ENCODE measurements at regions not wholly inside any gene's neighbourhood (a gene's known extent, or its start where the extent isn't known, plus 50 kb on each side); places are given as distances from the start of the nearest gene placed in this dataset.

GRCh38 chrX:34891391-34891790 is 51.2 kb upstream of the FAM47B start:
- no peaks in the 10 kb centered on the region for H3K36me3 ChIP-seq (ENCODE audit: control insufficient read depth in 2 of 2, insufficient read depth in 1 of 2, low read length in 2 of 2)
- H3K9me3 ChIP-seq (ENCODE audit: control insufficient read depth, insufficient read depth, low read depth, low read length) = no peaks in the 10 kb centered on the region
- H3K4me1 ChIP-seq (ENCODE audit: control insufficient read depth, insufficient read depth, low read length) = no peaks in the 10 kb centered on the region
- CTCF ChIA-PET = no interaction called here
- no peak overlapping the region for H3K27ac ChIP-seq (ENCODE audit: extremely low read depth, low read depth, low read length)
- POLR2A ChIA-PET = no interaction called here
- no peak overlapping the region for H3K4me3 ChIP-seq (ENCODE audit: low read depth, low read length)
- TF ChIP-seq ZNF629 (tag by site-specific recombination; IDR thresholded peaks at IDR 0.05) (no peak), ZSCAN4 (tag by site-specific recombination; IDR thresholded peaks at IDR 0.05) (no peak), IKZF3 (tag by site-specific recombination; IDR thresholded peaks at IDR 0.05) (no peak), ZNF580 (tag by site-specific recombination; IDR thresholded peaks at IDR 0.05) (no peak), ZNF548 (tag by site-specific recombination; IDR thresholded peaks at IDR 0.05) (no peak), ZNF16 (tag by site-specific recombination; IDR thresholded peaks at IDR 0.05; ENCODE audit: low read depth) (no peak), BCL11B (tag by site-specific recombination; IDR thresholded peaks at IDR 0.05; ENCODE audit: low read depth) (no peak), ZNF510 (tag by site-specific recombination; IDR thresholded peaks at IDR 0.05; ENCODE audit: insufficient replicate concordance) (no peak), PATZ1 (tag by site-specific recombination; IDR thresholded peaks at IDR 0.05) (no peak), ZBTB26 (tag by site-specific recombination; optimal IDR thresholded peaks at IDR 0.05) (no peak), SETDB1 (IDR thresholded peaks at IDR 0.05; ENCODE audit: insufficient read length, low read length) (no peak), PRDM6 (tag by site-specific recombination; IDR thresholded peaks at IDR 0.05) (no peak), ZNF18 (tag by site-specific recombination; IDR thresholded peaks at IDR 0.05) (no peak), HOXC10 (CRISPR knock-in tag; IDR thresholded peaks at IDR 0.05) (no peak), ZBTB48 (tag by site-specific recombination; IDR thresholded peaks at IDR 0.05) (no peak), KLF17 (tag by site-specific recombination; IDR thresholded peaks at IDR 0.05) (no peak), ZSCAN23 (tag by site-specific recombination; IDR thresholded peaks at IDR 0.05) (no peak), YY2 (tag by site-specific recombination; IDR thresholded peaks at IDR 0.05) (no peak)
